NCI-H345 treated with DMSO at 0.1 percent for 48 hours (cell line): ENCODE measurements at regions not wholly inside any gene's neighbourhood (a gene's known extent, or its start where the extent isn't known, plus 50 kb on each side); places are given as distances from the start of the nearest gene placed in this dataset.
"Not testable (repeated sequence)": the region's sequence is repeated elsewhere in the genome, so short reads cannot be mapped to it uniquely, and the experiment has no call there.

Source experiments
- DNase-seq: peaks from one replicate; lab custom pipeline; 2025; ENCODE audit not compliant: unreplicated experiment; lab: John Stamatoyannopoulos, UW

GRCh38 chr19:28578208-28578607, 634.7 kb downstream of the UQCRFS1 start:
- no peak for DNase-seq

- DNase-seq, result no peak
Observed at GRCh38 chr19:28577666-28578065, 635.3 kb downstream of the UQCRFS1 start.

GRCh38 chr19:28577233-28577632, 635.7 kb downstream of the UQCRFS1 start:
- no peak for DNase-seq

GRCh38 chr19:28575816-28576215, 637.1 kb downstream of the UQCRFS1 start:
- DNase-seq, result no peak

- DNase-seq, result not testable (repeated sequence)
Observed at GRCh38 chr19:28575312-28575711, 637.6 kb downstream of the UQCRFS1 start.

GRCh38 chr19:28574212-28574611, 638.7 kb downstream of the UQCRFS1 start:
- no peak for DNase-seq

GRCh38 chr19:28569132-28570131, 643.5 kb downstream of the UQCRFS1 start:
- no peak for DNase-seq

- DNase-seq, result no peak
Observed at GRCh38 chr19:28567834-28568233, 645.1 kb downstream of the UQCRFS1 start.

GRCh38 chr19:28563964-28564921, 648.7 kb downstream of the UQCRFS1 start:
- no peak for DNase-seq

- DNase-seq, result no peak
Observed at GRCh38 chr19:28560786-28561185, 652.2 kb downstream of the UQCRFS1 start.

- no peak for DNase-seq
Observed at GRCh38 chr19:28558783-28559182, 654.2 kb downstream of the UQCRFS1 start.

- DNase-seq, result peak; percentile 94
Observed at GRCh38 chr19:28556371-28556770, 656.6 kb downstream of the UQCRFS1 start.

GRCh38 chr19:28555317-28555716, 657.6 kb downstream of the UQCRFS1 start:
- DNase-seq, result no peak

GRCh38 chr19:28554321-28555091, 658.4 kb downstream of the UQCRFS1 start:
- no peak for DNase-seq

- DNase-seq, result no peak
Observed at GRCh38 chr19:28553764-28554163, 659.2 kb downstream of the UQCRFS1 start.

- no peak for DNase-seq
Observed at GRCh38 chr19:28553005-28553404, 659.9 kb downstream of the UQCRFS1 start.

- peak; percentile 73 for DNase-seq
Observed at GRCh38 chr19:28549680-28550277, 663.2 kb downstream of the UQCRFS1 start.

GRCh38 chr19:28546148-28546685, 666.7 kb downstream of the UQCRFS1 start:
- DNase-seq, result no peak

- DNase-seq, result not testable (repeated sequence)
Observed at GRCh38 chr19:28545397-28545796, 667.6 kb downstream of the UQCRFS1 start.
